HG03521 (cell line): ENCODE measurements at regions not wholly inside any gene's neighbourhood (a gene's known extent, or its start where the extent isn't known, plus 50 kb on each side); places are given as distances from the start of the nearest gene placed in this dataset.

ENCODE experiments used
- ATAC-seq: cut with Tn5 transposase; IDR thresholded peaks from one replicate; pipeline ENCODE4 v1.9.1; 2021; ENCODE audit warnings: mild to moderate bottlenecking, moderate library complexity; ENCODE audit not compliant: unreplicated experiment

DNA sequence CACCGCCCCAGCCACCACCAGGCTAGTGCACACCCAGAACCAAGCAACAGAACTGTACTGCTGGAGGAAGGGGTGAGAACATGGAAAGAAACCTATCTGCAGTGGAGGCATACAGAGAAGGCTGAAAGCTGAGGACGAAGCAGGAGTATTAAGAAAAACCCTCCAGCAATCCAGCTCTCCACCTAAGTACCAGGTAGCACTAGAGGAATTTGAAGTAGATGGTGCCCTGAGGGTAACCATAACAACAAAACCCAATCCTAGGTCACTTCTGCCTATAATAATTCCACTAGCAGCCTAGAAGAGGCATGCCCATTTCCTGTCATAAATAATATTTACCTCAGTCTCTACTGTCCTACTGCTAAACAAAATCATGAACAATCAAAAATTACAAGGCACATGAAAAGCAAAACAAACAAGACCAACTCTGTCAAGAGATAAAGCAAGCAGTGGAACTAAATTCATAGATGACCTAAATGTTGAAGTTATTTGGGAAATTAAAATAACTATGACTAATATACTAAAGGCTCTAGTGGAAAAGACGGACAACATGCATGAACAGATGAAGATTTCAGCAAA, 51.1 kb downstream of the HYCC1 start:
- ATAC-seq, result no peak

DNA sequence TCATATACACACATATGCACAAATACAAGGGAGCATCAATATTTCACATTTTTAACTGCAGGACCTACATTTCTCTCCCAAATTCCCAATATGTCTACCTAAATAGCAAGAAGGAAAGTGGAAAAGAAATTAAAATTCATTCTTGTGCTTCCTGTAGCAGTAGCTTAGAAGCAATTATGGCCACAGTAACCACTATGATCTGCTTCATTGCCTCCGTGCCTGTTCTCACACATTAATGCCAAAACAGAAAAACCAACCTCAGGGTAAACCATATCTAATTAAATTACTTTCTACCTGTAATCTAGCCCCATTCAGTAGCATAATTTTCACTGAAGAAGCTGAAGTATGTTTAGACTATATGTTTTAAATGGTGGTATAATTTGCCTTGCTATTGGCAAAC, 55.2 kb downstream of the HYCC1 start:
- no peak for ATAC-seq

DNA sequence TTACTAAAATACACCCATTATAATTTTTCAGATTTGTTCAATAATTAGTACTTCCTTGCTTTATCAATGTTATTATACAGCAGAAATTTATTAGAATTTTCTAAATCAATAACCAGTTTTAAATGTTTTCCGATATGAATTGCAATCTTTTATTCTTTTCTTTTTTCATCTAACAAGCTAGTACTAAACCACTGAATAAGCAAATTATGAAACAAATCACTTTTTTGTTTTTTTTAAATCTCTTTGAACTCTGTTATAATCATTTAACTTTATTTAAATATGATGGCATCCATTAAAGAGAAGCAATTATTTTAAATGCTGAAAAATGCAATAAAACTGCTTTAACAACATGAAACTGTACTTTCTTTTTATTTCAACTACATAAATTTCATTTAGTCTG, 59.7 kb downstream of the HYCC1 start:
- ATAC-seq, result no peak

DNA sequence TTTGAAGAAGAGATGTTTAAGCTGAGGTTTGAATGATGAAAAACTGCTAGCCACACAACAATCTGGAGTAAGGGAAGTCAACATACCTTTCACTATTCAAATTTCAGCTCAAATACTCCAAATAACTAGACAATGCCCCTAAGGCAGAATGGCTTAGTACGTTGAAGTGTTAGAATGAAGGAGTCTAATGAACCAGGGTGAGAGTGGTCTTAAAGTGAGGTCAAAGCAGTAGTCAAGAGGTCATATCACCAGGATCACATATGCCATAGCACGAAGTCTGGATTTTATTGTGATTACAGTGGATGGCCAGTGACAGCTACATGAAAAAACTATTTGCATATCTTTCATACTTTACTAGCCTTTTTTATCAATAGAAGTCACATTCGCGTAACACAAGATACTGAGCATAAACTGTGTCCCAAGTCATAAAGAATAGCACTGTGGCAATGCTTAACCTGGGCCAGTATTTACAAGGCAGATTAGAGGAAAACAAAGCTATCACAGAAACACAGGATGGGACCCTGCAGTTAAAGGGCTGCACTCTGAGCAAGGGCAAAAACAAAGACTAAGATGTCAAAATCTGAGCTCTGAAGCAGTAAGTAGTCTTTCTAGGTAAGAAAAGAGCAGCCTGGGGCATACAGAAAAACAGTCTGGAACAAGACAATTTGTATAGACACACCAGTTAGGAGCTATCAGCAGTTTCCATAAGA, 61.5 kb downstream of the HYCC1 start:
- ATAC-seq, result no peak

DNA sequence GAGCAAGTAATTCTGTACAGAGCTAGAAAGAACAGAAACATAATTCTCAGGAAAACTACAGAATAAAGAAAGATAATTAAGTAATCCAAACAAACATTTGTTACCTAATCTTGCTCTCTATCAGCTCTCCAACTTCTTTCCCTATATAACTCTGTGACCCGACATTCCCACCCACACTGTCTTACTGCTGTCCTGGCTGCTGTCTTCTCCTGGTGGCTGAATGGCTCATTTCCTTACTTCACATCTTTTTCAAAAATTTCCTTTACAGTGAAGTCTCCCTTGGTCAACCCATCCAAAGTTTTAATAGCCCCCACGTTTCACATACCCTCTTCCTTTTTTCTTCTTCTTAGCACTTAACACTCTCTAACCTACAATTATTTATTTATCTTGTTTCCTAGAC, 64.0 kb downstream of the HYCC1 start:
- no peak for ATAC-seq

DNA sequence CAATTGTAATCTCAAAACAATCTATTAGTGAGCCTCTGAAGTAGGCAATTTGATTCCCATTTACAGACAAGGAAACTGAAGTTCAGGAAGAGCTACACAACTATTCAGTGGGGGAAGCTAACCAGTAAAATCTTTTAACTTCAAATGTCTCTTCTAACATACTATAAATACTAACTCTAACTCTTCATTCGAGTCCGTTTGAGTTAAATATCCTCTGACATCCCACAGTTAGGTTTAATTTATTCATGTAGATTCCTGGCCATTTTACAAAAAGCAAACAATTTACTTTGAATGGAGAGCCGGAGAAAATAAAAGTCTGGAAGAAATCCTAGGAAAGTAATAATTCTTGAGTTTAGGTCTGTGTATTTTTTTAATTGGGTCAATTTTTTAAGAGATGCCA, 64.7 kb downstream of the HYCC1 start:
- no peak for ATAC-seq

DNA sequence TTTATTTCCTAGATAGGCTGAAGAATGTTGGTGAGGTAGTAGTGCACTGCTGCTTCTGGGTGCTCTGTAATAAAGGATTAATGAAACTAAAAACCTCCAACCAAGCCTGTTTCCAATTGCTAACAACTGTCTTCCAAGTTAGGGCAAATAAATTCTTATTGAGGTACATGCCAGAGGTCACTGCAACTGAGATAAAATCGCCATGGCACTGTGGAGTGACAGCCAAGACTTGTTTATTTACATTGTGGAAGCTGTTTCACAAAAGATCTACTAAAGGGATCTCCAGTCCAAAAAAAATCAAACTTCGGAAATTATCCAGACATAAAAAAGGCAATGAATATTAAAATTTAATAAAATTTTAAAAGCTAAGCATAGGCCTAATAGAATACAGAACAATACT, 65.2 kb downstream of the HYCC1 start:
- ATAC-seq, result no peak

DNA sequence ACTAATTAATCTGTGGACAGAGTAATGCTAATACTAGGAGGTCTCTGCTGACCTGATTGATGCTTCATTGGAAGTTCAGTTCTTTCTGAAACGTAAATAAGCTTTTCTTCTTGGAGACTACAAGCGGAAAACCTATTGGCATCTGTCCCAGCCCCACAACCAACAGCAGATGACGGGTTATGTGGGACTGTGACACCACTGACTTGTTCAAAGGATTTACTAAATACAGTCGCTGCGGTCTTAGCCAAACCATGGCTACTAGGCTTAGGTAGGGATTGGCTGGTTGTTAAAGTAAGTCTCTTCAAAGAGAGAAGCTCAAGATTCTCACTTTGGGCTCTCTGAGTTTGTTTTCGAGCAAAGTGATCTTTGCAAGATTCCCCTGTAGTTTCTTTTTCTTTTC, 68.3 kb downstream of the HYCC1 start:
- ATAC-seq, result no peak

DNA sequence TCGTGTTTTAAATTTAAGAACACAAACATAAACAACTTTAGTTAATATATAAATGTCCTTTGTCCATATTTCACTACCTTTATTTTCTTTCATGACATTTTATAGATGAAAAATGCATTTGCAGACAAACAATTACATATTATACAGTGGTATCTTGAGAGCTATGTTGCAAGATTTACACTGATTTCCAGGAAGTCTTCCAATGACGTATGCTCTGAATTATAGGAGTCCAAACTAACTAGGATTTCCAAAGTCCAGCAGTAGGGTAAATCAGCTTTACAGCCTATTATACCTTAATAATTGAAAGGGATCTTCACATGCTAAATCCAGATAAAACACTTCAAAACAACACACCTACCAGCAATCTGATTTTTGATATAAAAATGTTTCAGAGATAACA, 69.4 kb downstream of the HYCC1 start:
- no peak for ATAC-seq

DNA sequence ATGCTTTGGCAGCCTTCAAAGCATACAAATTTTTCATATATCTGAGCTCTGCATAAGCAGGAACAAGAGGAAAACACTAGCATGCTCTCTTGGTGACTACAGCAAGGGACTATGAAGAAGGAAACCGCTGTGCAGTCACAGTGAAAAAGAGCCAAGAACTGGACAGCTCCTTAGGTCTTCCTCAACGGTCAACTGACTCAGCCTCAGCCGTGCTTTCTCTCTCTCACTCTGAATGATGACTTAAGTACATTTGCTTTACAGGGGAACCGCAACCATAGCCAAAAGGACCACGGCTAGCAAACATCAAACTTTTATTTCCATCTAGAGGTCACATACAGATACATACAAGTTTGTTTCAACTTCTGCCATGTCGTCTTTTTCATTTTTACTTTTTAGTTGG, 69.9 kb downstream of the HYCC1 start:
- ATAC-seq, result no peak

DNA sequence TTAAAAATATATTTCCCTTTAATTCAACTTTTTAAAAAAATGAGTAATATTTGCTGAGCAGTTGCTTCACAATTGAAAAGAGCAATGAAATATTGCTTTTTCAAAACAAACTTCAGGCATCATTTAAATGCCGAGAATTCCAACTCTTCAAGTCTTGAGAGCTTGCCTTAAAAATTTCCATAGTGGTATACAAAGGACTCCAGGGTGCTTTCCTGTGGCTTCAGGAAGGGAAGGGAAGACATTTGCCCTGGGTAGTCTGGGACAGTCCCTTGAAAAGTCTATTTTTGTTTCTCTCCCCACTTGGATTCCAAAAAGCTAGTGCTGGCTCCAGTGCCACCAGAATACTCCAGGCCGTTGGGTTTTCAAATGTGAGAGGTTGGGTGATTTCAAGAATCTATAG, 71.7 kb downstream of the HYCC1 start:
- no peak for ATAC-seq

DNA sequence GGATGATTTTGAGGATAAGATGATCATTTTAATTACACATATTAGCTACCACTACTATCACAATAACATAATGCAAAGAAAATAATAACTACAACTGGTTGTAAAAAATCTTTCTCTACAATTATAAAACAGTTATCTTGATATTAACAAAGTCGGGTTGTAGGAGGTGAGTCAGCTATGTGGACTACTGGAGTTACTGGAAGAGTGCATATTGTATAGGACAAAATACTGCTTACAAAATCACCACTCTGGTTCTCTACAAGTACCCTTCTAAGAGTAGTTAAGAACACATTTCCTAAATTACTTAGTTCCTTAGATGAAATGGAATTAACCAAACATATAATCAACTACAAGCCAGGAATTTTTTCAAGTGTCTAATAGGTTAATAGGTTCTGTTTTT, 74.1 kb downstream of the HYCC1 start:
- ATAC-seq, result no peak

DNA sequence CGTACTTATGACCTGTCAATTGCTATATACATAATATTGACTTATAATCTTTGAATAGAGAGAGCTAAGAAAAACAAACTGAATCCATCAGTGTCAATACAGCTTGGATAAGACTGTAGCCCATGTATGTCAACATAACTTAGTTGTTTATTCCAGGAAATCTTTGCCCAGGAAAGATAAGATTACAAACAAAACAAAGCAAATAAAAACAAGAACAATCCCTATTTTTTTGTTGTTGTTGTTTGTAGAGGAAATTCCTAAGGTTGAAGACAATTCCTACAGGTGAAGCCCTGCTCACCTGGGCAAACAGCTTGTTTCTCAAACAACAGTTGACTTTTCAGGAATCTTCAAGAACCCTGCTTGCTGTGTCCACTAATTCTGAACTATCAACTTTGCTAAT, 76.0 kb downstream of the HYCC1 start:
- no peak for ATAC-seq

DNA sequence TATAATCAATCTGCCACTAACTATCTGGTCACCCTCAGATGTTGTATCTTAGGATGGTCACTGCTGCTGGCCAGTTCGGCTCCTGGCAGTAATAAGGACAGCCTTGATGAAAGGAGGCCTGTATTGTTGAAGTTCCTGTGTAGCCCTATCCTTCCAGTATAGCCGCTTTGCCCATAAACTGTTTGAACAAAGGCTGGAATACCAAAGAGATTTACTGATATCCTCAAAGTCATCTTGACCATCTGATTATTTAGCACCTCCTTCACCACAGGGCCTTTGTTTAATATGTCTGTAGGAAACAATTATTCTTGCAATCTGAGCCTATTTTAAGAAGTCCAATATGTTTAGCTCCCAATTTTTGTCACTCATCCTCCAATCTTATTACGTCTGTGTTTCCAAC, 77.7 kb downstream of the HYCC1 start:
- ATAC-seq, result no peak

DNA sequence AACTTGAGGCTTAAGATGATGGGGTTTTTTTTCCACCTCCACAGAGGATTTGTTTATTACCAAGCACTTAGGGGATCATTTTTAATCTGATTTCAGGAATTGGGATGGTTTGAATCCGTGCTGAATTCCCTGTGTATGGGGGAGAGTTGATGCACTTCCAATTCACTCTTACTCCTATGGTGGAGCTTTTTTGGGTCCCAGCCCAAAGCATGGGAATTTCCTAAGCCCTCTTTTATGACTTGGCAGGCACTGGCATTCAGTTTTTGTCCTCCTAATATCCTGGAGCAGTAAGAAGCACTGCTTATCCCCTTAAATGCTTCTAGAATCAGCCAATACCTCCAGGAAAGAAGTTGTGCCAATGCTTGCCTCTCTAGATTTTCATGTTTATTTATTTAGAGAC, 78.7 kb downstream of the HYCC1 start:
- ATAC-seq, result no peak

DNA sequence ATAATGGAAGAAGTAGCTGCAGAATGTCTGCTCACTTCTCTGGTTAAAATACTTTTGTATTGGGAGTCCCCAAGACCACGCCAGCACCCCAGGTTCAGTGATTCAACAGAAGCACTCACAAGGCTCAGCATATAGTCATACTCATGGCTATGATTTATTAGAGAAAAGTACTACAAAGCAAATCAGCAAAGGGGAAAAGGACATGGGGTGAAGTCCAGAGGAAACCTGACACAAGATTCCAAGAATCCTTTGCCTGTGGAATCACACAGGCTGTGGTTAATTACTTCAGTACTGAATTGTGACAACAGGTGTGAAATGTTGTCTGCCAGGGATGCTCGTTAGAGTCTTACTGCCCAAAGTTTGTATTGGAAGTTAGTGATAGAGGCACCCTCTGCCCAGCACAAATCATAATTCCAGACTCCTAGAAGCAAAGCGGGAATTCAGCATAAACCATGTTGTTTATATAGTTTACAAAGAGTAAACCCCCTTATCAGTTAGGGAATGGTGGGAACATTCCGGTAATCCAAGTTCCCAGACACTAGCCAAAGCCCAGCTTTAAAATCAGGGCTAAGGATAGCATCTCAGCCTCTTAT, 79.4 kb downstream of the HYCC1 start:
- ATAC-seq, result no peak

DNA sequence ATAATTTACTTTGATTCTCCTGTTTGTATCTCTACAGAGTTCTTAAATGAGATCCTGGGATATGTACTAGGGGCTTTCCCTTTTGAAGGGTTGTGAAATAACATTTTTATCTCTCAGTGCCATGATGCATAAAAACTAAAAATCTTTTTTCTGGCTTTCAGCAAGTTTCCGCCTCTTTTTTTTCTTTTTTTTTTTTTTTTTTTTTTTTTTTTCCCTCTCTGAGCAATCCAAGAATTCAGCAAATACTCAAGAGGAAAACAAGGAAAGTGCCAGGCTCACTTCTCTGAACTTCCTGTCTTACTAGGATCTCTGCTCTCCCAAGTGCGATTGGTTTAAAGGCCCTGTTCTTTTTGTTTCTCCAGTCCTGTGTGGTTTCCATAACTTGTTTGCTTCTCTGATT, 79.9 kb downstream of the HYCC1 start:
- ATAC-seq, result no peak

DNA sequence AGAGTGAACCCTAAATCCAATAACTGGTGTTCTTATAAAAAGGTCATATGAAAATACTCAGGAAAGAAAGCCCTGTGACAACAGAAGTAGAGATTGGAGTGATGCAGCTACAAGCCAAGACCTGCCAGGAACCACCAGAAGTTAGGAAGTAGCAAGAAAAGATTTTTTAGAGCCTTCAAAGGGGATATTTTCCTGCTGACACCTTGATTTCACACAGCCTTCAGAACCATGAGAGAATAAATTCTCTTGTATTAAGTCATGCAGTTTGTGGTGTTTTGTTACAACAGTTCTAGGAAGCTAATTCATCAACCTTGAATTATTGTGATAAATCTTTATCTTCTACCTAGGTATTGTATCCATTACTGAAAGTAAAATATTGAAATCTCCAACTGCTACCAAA, 81.0 kb downstream of the HYCC1 start:
- no peak for ATAC-seq

DNA sequence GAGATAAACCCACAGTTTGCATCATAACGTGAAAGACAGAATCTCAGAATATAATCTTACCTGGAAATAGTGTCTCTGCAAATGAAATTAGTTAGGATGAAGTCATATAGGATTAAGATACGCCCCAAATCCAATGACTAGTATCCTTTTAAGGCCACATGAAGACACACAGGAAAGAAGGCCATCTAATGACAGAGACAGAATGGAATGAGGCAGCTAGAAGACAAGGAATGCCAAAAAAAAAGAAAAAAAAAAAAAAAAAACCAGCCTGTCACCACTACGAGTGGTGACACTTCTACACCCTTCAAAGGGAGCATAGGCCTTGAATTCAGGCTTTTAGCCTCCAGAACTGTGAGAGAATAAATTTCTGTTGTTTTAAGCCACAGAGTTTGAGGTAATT, 82.9 kb downstream of the HYCC1 start:
- no peak for ATAC-seq

DNA sequence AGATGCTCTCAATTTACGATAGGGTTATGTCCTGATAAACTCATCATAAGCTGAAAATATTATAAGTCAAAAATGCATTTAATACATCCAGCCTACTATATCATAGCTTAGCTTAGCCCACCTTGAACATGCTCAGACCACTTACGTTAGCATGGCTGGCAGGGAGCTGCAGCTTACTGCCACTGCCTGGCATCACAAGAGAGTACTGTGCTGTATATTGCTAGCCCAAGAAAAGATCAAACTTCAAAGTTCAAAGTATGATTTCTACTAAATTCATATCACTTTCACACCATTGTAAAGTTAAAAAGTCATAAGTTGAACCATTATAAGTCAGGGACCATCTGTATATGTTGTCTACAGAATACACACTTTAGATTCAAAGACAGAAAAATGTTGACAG, 91.6 kb downstream of the HYCC1 start:
- ATAC-seq, result no peak

DNA sequence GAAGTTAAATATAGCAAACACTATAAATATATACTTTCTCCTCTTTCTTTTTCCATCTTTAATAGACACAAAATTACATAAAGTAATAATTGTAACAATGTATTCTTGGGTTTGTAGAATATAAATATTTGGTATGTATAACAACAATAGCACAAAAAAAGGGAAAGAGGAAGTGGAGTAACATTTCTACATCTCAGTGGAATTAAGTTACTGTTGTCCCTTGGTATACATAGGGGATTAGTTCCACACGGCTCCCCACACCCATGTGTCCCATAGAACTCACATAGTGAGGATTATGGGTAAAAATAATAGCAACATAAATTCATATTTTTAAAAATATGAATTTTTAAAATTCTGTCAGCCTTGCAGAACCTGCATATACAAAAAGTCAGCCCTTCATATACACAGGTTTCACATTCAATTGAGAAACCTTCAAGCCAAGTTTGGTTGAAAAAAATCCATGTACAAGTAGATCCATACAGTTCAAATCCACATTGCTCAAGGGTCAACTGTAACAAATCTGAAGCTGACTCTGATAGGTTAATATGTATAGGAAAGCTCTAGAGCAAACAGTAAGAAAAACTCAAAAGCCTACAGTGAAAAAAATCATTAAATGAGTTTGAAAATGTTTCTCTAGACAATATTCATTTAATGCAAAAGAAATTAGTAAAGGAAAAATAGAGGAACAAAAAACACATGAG, 92.4 kb downstream of the HYCC1 start:
- no peak for ATAC-seq

DNA sequence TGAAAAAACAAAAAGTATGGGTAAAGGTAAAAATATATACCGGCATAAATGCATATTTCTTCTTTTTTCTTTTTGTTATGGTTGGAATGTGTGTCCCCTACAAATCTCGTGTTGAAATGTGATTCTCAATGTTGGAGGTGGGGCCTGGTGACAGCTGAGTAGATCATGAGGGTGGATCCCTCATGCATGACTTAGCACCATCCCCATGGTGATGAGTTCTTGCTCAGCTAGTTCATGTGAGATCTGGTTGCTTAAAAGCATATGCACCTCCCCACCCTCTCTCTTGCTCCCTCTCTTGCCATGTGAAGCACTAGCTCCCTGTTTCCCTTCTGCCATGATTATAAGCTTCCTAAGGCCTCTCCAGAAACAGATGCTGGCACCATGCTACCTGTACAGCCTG, 93.3 kb downstream of the HYCC1 start:
- ATAC-seq, result no peak
